Left ventricle myocardium inferior (tissue), 1 donor: ENCODE measurements at regions not wholly inside any gene's neighbourhood (a gene's known extent, or its start where the extent isn't known, plus 50 kb on each side); places are given as distances from the start of the nearest gene placed in this dataset.

ENCODE experiments used
- DNase-seq: peaks from one replicate; pipeline ENCODE4 v3.0.0-alpha.2; 2020
- H3K27ac ChIP-seq: fragments of 200-600 bp; replicated peaks from 2 replicates; pipeline ENCODE4 v1.8.0; 2021
- H3K27me3 ChIP-seq: fragments of 200-600 bp; 2 replicates; pipeline ENCODE4 v1.8.0; 2021; ENCODE audit warnings: low read depth
- H3K36me3 ChIP-seq: fragments of 200-600 bp; 2 replicates; pipeline ENCODE4 v1.8.0; 2021
- H3K4me1 ChIP-seq: fragments of 200-600 bp; 2 replicates; pipeline ENCODE4 v1.8.0; 2021
- H3K4me3 ChIP-seq: fragments of 200-600 bp; 2 replicates; pipeline ENCODE4 v1.8.0; 2021; ENCODE audit warnings: mild to moderate bottlenecking, moderate library complexity
- H3K9me3 ChIP-seq: fragments of 200-600 bp; replicated peaks from 2 replicates; pipeline ENCODE4 v1.8.0; 2021
- CTCF ChIP-seq: fragments of 200-600 bp; IDR thresholded peaks from 2 replicates; pipeline ENCODE4 v1.8.0; 2021; ENCODE audit warnings: antibody characterized with exemption, mild to moderate bottlenecking, borderline replicate concordance
- intact Hi-C: fragments of 100-400 bp; cut with micrococcal nuclease; formaldehyde crosslinking; loops from one replicate; pipeline ENCODE4 v1.11.0; 2022
- donor health status: DM: no; HTN: yes; CAD: no; lungs with severe emphysema.

- no peak overlapping the region for H3K4me3 ChIP-seq
- H3K4me1 ChIP-seq: no peaks in the 10 kb centered on the region
- peaks cover 13% of the 10 kb centered on the region for H3K9me3 ChIP-seq
- no peak overlapping the region for H3K27ac ChIP-seq
- no peak for TF ChIP-seq CTCF
- intact Hi-C loops: no loop called here
- no peaks in the 10 kb centered on the region for H3K27me3 ChIP-seq
- H3K36me3 ChIP-seq: no peaks in the 10 kb centered on the region
- DNase-seq: no peak
These were observed 81.4 kb upstream of the KRR1 start for GRCh38 chr12:75592638-75593335.

GRCh38 chr12:75592086-75592485, 80.7 kb upstream of the KRR1 start:
- no peak for DNase-seq
- Histone ChIP-seq H3K27ac (no peak overlapping the region), H3K27me3 (no peaks in the 10 kb centered on the region), H3K36me3 (no peaks in the 10 kb centered on the region), H3K9me3 (peaks cover 13% of the 10 kb centered on the region), H3K4me3 (no peak overlapping the region), H3K4me1 (no peaks in the 10 kb centered on the region)
- TF ChIP-seq CTCF: no peak
- intact Hi-C loops: no loop called here

GRCh38 chr12:75591628-75592027, 80.2 kb upstream of the KRR1 start:
- H3K36me3 ChIP-seq: no peaks in the 10 kb centered on the region
- no peak overlapping the region for H3K4me3 ChIP-seq
- TF ChIP-seq CTCF: no peak
- no peak for DNase-seq
- H3K9me3 ChIP-seq: peaks cover 13% of the 10 kb centered on the region
- intact Hi-C loops: no loop called here
- H3K27ac ChIP-seq: no peak overlapping the region
- H3K4me1 ChIP-seq: no peaks in the 10 kb centered on the region
- H3K27me3 ChIP-seq: no peaks in the 10 kb centered on the region

GRCh38 chr12:75589801-75590200, 78.4 kb upstream of the KRR1 start:
- no peak for DNase-seq
- H3K4me1 ChIP-seq: no peaks in the 10 kb centered on the region

GRCh38 chr12:75587340-75588106, 76.1 kb upstream of the KRR1 start:
- Histone ChIP-seq H3K4me3 (no peak overlapping the region), H3K27me3 (no peaks in the 10 kb centered on the region), H3K27ac (no peak overlapping the region), H3K36me3 (no peaks in the 10 kb centered on the region), H3K4me1 (no peaks in the 10 kb centered on the region), H3K9me3 (no peaks in the 10 kb centered on the region)
- DNase-seq: no peak
- TF ChIP-seq CTCF: no peak
- intact Hi-C loops: no loop called here

More at GRCh38 chr12:75589801-75590200, 78.4 kb upstream of the KRR1 start:
- H3K27me3 ChIP-seq: no peaks in the 10 kb centered on the region
- no peak overlapping the region for H3K4me3 ChIP-seq
- H3K27ac ChIP-seq: no peak overlapping the region
- H3K36me3 ChIP-seq: no peaks in the 10 kb centered on the region
- H3K9me3 ChIP-seq: peaks cover 4% of the 10 kb centered on the region
- intact Hi-C loops: no loop called here
- TF ChIP-seq CTCF: no peak
